ENCODE measurements at regions not wholly inside any gene's neighbourhood (a gene's known extent, or its start where the extent isn't known, plus 50 kb on each side); places are given as distances from the start of the nearest gene placed in this dataset.

GRCh38 chr12:4159851-4160250 lies 113.7 kb upstream of the CCND2 start:
- DNase-seq (ENCODE audit: low read depth) = no peak
- TF ChIP-seq CTCF (IDR thresholded peaks at IDR 0.05; ENCODE audit: insufficient read depth, low read depth, low read length) = no peak

GRCh38 chr12:4158306-4158705 lies 115.3 kb upstream of the CCND2 start:
- no peak overlapping the region for H3K4me3 ChIP-seq (ENCODE audit: low read depth, low read length)
- no peak for DNase-seq (ENCODE audit: low read depth)
- TF ChIP-seq CTCF (IDR thresholded peaks at IDR 0.05; ENCODE audit: insufficient read depth, low read depth, low read length) = no peak

More at GRCh38 chr12:4159851-4160250, 113.7 kb upstream of the CCND2 start:
- no peak overlapping the region for H3K4me3 ChIP-seq (ENCODE audit: low read depth, low read length)

GRCh38 chr12:4157122-4157521 lies 116.4 kb upstream of the CCND2 start:
- no peak for DNase-seq (ENCODE audit: low read depth)
- no peak overlapping the region for H3K4me3 ChIP-seq (ENCODE audit: low read depth, low read length)
- TF ChIP-seq CTCF (IDR thresholded peaks at IDR 0.05; ENCODE audit: insufficient read depth, low read depth, low read length) = no peak

- DNase-seq (ENCODE audit: low read depth) = no peak
- no peak overlapping the region for H3K4me3 ChIP-seq (ENCODE audit: low read depth, low read length)
- TF ChIP-seq CTCF (IDR thresholded peaks at IDR 0.05; ENCODE audit: insufficient read depth, low read depth, low read length) = no peak
Measured at GRCh38 chr12:4156317-4156716, 117.2 kb upstream of the CCND2 start.

GRCh38 chr12:4154672-4155225 lies 118.8 kb upstream of the CCND2 start:
- H3K4me3 ChIP-seq (ENCODE audit: low read depth, low read length) = no peak overlapping the region

GRCh38 chr12:4153343-4153892 lies 120.1 kb upstream of the CCND2 start:
- DNase-seq (ENCODE audit: low read depth) = no peak
- no peak overlapping the region for H3K4me3 ChIP-seq (ENCODE audit: low read depth, low read length)
- no peak for TF ChIP-seq CTCF (IDR thresholded peaks at IDR 0.05; ENCODE audit: insufficient read depth, low read depth, low read length)

More at GRCh38 chr12:4154672-4155225, 118.8 kb upstream of the CCND2 start:
- DNase-seq (ENCODE audit: low read depth) = no peak
- no peak for TF ChIP-seq CTCF (IDR thresholded peaks at IDR 0.05; ENCODE audit: insufficient read depth, low read depth, low read length)
